ENCODE measurements at regions not wholly inside any gene's neighbourhood (a gene's known extent, or its start where the extent isn't known, plus 50 kb on each side); places are given as distances from the start of the nearest gene placed in this dataset.
"Not testable (repeated sequence)": the region's sequence is repeated elsewhere in the genome, so short reads cannot be mapped to it uniquely, and the experiment has no call there.

- TF ChIP-seq, protein P1, sequence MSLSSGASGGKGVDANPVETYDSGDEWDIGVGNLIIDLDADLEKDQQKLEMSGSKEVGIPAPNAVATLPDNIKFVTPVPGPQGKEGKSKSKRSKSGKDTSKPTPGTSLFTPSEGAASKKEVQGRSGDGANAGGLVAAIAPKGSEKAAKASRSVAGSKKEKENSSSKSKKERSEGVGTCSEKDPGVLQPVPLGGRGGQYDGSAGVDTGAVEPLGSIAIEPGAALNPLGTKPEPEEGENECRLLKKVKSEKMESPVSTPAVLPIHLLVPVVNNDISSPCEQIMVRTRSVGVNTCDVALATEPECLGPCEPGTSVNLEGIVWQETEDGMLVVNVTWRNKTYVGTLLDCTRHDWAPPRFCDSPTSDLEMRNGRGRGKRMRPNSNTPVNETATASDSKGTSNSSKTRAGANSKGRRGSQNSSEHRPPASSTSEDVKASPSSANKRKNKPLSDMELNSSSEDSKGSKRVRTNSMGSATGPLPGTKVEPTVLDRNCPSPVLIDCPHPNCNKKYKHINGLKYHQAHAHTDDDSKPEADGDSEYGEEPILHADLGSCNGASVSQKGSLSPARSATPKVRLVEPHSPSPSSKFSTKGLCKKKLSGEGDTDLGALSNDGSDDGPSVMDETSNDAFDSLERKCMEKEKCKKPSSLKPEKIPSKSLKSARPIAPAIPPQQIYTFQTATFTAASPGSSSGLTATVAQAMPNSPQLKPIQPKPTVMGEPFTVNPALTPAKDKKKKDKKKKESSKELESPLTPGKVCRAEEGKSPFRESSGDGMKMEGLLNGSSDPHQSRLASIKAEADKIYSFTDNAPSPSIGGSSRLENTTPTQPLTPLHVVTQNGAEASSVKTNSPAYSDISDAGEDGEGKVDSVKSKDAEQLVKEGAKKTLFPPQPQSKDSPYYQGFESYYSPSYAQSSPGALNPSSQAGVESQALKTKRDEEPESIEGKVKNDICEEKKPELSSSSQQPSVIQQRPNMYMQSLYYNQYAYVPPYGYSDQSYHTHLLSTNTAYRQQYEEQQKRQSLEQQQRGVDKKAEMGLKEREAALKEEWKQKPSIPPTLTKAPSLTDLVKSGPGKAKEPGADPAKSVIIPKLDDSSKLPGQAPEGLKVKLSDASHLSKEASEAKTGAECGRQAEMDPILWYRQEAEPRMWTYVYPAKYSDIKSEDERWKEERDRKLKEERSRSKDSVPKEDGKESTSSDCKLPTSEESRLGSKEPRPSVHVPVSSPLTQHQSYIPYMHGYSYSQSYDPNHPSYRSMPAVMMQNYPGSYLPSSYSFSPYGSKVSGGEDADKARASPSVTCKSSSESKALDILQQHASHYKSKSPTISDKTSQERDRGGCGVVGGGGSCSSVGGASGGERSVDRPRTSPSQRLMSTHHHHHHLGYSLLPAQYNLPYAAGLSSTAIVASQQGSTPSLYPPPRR (CRISPR knock-in tag; IDR thresholded peaks at IDR 0.05; ENCODE audit: borderline replicate concordance), result no peak
- TF ChIP-seq ZNF329 (CRISPR knock-in tag; IDR thresholded peaks at IDR 0.05; ENCODE audit: low read depth) (no peak), ZBTB49 (CRISPR knock-in tag; IDR thresholded peaks at IDR 0.05; ENCODE audit: borderline replicate concordance) (no peak)
These were observed 57.1 kb upstream of the ATXN3L start (continued) for GRCh38 chrX:13376857-13377549.

DNA sequence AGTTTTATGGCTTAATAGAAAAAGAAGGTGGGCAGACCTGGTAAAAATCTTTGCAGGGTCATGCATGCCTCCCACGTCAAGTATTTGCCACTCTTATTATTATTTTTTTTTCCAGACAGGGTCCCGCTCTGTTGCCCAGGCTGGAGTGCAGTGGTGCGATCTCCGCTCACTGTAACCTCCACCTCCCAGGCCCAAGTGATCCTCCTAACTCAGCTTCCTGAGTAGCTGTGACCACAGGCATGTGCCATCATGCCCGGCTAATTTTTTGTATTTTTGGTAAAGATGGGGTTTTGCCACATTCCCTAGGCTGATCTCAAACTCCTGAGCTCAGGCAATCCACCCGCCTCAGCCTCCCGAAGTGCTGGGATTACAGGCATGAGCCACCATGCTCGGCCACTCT, 55.7 kb upstream of the ATXN3L start:
- BruUV-seq (replicated peaks); H3K27ac ChIP-seq (ENCODE audit: extremely low read length, insufficient read depth, low read length); H3K27me3 ChIP-seq (ENCODE audit: control insufficient read depth in 1 of 2, insufficient read depth in 2 of 2, low read length in 2 of 2); H3K4me3 ChIP-seq (replicated peaks in 1 of 3; ENCODE audit: insufficient read depth in 1 of 3, low read depth in 2 of 3, low read length in 3 of 3); H4K20me1 ChIP-seq (ENCODE audit: insufficient read depth, low read length); H3K36me3 ChIP-seq (replicated peaks in 1 of 2; ENCODE audit: control insufficient read depth in 1 of 2, insufficient read depth in 2 of 2, low read length in 2 of 2); CTCF ChIA-PET (ENCODE audit: low intra/inter-chr PET ratio, low total read pairs); H3K4me2 ChIP-seq (ENCODE audit: low read depth, low read length); in situ Hi-C loops (cut with HindIII; ENCODE audit: extremely low pct_ligation_motif_present, low pct_unique_long_range_greater_than_20kb); FAIRE-seq; POLR2A ChIA-PET; H3K9ac ChIP-seq (ENCODE audit: insufficient read depth, low read depth, low read length); H3K4me1 ChIP-seq (ENCODE audit: insufficient read depth, low read length); intact Hi-C loops (cut with micrococcal nuclease; ENCODE audit: unreplicated experiment); H3K9me3 ChIP-seq (ENCODE audit: low read length); H3K79me2 ChIP-seq (ENCODE audit: insufficient read depth, low read length); DNase-seq (ENCODE audit: low spot score); H2AFZ ChIP-seq (ENCODE audit: low read length); ATAC-seq: not testable (repeated sequence)
- 40% methylated on average over 8 of the region's 8 CpGs for WGBS (ENCODE audit: low lambda C conversion rate)

Data from HepG2 (cell line).